Astrocyte (in vitro differentiated cells and primary cell): ENCODE measurements at regions not wholly inside any gene's neighbourhood (a gene's known extent, or its start where the extent isn't known, plus 50 kb on each side); places are given as distances from the start of the nearest gene placed in this dataset.

Source experiments
- EZH2 ChIP-seq: IDR thresholded peaks from 2 replicates; pipeline ENCODE4 v1.6.1; 2012; ENCODE audit warnings: mild to moderate bottlenecking, low read length, inconsistent platforms; ENCODE audit not compliant: insufficient read depth
- TF ChIP-seq, protein P1 (sequence below): IDR thresholded peaks from 2 replicates; pipeline ENCODE4 v1.5.1; 2011; ENCODE audit warnings: low read depth, mild to moderate bottlenecking, inconsistent platforms, low read length, moderate library complexity; ENCODE audit not compliant: insufficient read depth

DNA sequence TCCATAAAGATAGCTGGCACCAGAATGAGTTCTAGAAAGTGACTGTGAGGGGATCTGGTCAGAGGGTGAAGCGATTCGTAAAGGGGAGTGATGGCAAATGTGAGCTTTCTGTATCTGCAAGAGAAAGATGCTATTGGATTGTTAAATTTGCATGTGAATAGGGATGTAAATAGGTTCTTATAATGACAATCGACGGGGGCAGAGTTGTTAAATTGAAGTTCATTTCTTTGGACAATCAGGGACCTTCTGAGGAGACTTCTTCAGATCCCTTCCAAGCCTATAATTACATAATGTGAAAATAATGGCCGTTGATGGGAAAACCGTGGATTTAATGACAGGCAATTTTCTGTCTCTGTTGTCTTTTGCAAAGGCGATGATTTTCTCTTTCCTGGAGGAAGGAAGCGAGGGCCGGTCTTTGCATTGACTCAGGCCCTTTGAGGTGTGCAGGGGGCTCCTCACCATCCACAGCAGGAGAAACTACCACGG is 52.2 kb upstream of the TMEM18 start:
- TF ChIP-seq, protein P1, sequence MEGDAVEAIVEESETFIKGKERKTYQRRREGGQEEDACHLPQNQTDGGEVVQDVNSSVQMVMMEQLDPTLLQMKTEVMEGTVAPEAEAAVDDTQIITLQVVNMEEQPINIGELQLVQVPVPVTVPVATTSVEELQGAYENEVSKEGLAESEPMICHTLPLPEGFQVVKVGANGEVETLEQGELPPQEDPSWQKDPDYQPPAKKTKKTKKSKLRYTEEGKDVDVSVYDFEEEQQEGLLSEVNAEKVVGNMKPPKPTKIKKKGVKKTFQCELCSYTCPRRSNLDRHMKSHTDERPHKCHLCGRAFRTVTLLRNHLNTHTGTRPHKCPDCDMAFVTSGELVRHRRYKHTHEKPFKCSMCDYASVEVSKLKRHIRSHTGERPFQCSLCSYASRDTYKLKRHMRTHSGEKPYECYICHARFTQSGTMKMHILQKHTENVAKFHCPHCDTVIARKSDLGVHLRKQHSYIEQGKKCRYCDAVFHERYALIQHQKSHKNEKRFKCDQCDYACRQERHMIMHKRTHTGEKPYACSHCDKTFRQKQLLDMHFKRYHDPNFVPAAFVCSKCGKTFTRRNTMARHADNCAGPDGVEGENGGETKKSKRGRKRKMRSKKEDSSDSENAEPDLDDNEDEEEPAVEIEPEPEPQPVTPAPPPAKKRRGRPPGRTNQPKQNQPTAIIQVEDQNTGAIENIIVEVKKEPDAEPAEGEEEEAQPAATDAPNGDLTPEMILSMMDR = no peak
- TF ChIP-seq EZH2 = no peak
